WTC11 (cell line): ENCODE measurements at regions not wholly inside any gene's neighbourhood (a gene's known extent, or its start where the extent isn't known, plus 50 kb on each side); places are given as distances from the start of the nearest gene placed in this dataset.

Experiments used
- ATAC-seq: fragments of 200-7000 bp; cut with Tn5 transposase; 2 replicates; pipeline ENCODE4 v1.10.0; 2021; ENCODE audit warnings: mild to moderate bottlenecking, moderate library complexity
- CTCF ChIA-PET: fragments of 300-600 bp; sonication (Branson Sonifier 250); formaldehyde crosslinking; loops from one replicate; lab custom pipeline; 2021; ENCODE audit warnings: antibody characterized with exemption; lab: Charles Lee
- POLR2A ChIA-PET: fragments of 350-600 bp; sonication (Branson Sonifier 250); formaldehyde crosslinking; loops from one replicate; lab custom pipeline; 2021; ENCODE audit warnings: antibody characterized with exemption; lab: Charles Lee
- DNase-seq: peaks from one replicate; pipeline ENCODE4 v3.0.0; 2021; ENCODE audit warnings: low spot score
- H3K27ac Mint-ChIP-seq: 2 replicates; pipeline ENCODE4 v1.8.0; 2021; ENCODE audit warnings: mixed read lengths
- H3K27me3 Mint-ChIP-seq: 2 replicates; pipeline ENCODE4 v1.8.0; 2021; ENCODE audit warnings: low read depth, mild to moderate bottlenecking, moderate library complexity, mixed read lengths
- H3K36me3 Mint-ChIP-seq: 2 replicates; pipeline ENCODE4 v1.8.0; 2021; ENCODE audit warnings: mixed read lengths
- H3K4me1 Mint-ChIP-seq: 2 replicates; pipeline ENCODE4 v1.8.0; 2022; ENCODE audit warnings: mixed read lengths
- H3K4me3 Mint-ChIP-seq: 2 replicates; pipeline ENCODE4 v1.8.0; 2021; ENCODE audit warnings: mild to moderate bottlenecking, moderate library complexity, mixed read lengths
- H3K9me3 Mint-ChIP-seq: 2 replicates; pipeline ENCODE4 v1.8.0; 2021; ENCODE audit warnings: mixed read lengths
- CREM ChIP-seq: sonication (generic); formaldehyde crosslinking; IDR thresholded peaks from 2 replicates; pipeline ENCODE4 v1.8.1; 2022; ENCODE audit warnings: mild to moderate bottlenecking, missing genetic modification reagents, moderate library complexity
- ELF4 ChIP-seq: sonication (generic); formaldehyde crosslinking; IDR thresholded peaks from 2 replicates; pipeline ENCODE4 v1.8.1; 2022; ENCODE audit warnings: low read depth, mild to moderate bottlenecking, moderate library complexity, missing genetic modification reagents
- GABPB1 ChIP-seq: sonication (generic); formaldehyde crosslinking; IDR thresholded peaks from 2 replicates; pipeline ENCODE4 v1.8.1; 2023; ENCODE audit warnings: mild to moderate bottlenecking, missing genetic modification reagents
- MXD4 ChIP-seq: fragments of 250-450 bp; sonication (Bioruptor Pico); IDR thresholded peaks from 2 replicates; pipeline ENCODE4 v1.8.0; 2021; ENCODE audit warnings: mild to moderate bottlenecking, moderate library complexity, borderline replicate concordance
- PRRX2 ChIP-seq: fragments of 250-450 bp; sonication (Bioruptor Pico); IDR thresholded peaks from 2 replicates; pipeline ENCODE4 v1.8.0; 2021; ENCODE audit warnings: mild to moderate bottlenecking
- RORB ChIP-seq: fragments of 250-450 bp; sonication (Bioruptor Pico); IDR thresholded peaks from 2 replicates; pipeline ENCODE4 v1.9.0; 2021; ENCODE audit warnings: mild to moderate bottlenecking
- SMAD3 ChIP-seq: sonication (generic); formaldehyde crosslinking; IDR thresholded peaks from 2 replicates; pipeline ENCODE4 v1.8.0; 2022; ENCODE audit warnings: missing genetic modification reagents, mild to moderate bottlenecking, borderline replicate concordance
- SP1 ChIP-seq: sonication (generic); formaldehyde crosslinking; conservative IDR thresholded peaks from 2 replicates; pipeline ENCODE4 v1.8.1; 2022; ENCODE audit warnings: missing genetic modification reagents
- TF ChIP-seq, protein P1 (sequence below): sonication (generic); formaldehyde crosslinking; IDR thresholded peaks from 2 replicates; pipeline ENCODE4 v1.8.1; 2023; ENCODE audit warnings: mild to moderate bottlenecking, missing genetic modification reagents, moderate library complexity
- TF ChIP-seq, protein P2 (sequence below): fragments of 250-450 bp; sonication (Bioruptor Pico); IDR thresholded peaks from 2 replicates; pipeline ENCODE4 v1.9.0; 2021; ENCODE audit warnings: mild to moderate bottlenecking
- TF ChIP-seq, protein P3 (sequence below): sonication (generic); formaldehyde crosslinking; conservative IDR thresholded peaks from 2 replicates; pipeline ENCODE4 v1.8.1; 2022; ENCODE audit warnings: mild to moderate bottlenecking, missing genetic modification reagents
- TF ChIP-seq, protein P4 (sequence below): sonication (generic); formaldehyde crosslinking; IDR thresholded peaks from 2 replicates; pipeline ENCODE4 v1.8.0; 2022; ENCODE audit warnings: mild to moderate bottlenecking, missing genetic modification reagents
- TF ChIP-seq, protein P5 (sequence below): fragments of 250-450 bp; sonication (Bioruptor Pico); IDR thresholded peaks from 2 replicates; pipeline ENCODE4 v1.8.0; 2021; ENCODE audit warnings: mild to moderate bottlenecking
- TF ChIP-seq, protein P6 (sequence below): sonication (generic); formaldehyde crosslinking; IDR thresholded peaks from 2 replicates; pipeline ENCODE4 v1.8.1; 2023; ENCODE audit warnings: mild to moderate bottlenecking, missing genetic modification reagents
- TF ChIP-seq, protein P7 (sequence below): sonication (generic); formaldehyde crosslinking; IDR thresholded peaks from 2 replicates; pipeline ENCODE4 v1.8.1; 2022; ENCODE audit warnings: mild to moderate bottlenecking, missing genetic modification reagents, moderate library complexity, borderline replicate concordance
- TF ChIP-seq, protein P8 (sequence below): sonication (generic); formaldehyde crosslinking; IDR thresholded peaks from 2 replicates; pipeline ENCODE4 v1.8.1; 2022; ENCODE audit warnings: missing genetic modification reagents, borderline replicate concordance
- TF ChIP-seq, protein P9 (sequence below): fragments of 250-450 bp; sonication (Bioruptor Pico); IDR thresholded peaks from 2 replicates; pipeline ENCODE4 v1.9.0; 2021; ENCODE audit warnings: mild to moderate bottlenecking, borderline replicate concordance

DNA sequence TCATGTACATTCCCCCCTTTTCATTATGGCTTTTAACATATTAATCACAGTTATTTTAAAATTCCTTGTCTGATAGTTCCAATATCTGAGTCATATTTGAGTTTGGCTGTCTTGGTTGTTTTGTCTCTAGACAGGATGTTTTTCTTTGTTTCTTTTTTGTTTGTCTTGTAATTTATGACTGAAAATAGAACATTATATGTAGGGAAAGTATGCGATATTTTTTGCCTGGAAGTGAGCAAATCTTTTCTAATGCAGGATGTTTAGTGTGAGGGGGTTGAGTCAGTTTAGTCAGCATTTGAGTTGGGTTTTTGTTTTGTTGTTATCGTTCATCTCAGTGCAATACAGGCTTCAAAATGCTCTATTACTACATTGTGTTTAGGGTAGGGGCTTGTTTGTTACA, 239.7 kb downstream of the SNAPC1 start:
- Mint-ChIP-seq H3K9me3 (peaks cover 14% of the 10 kb centered on the region), H3K4me1 (peaks cover 9% of the 10 kb centered on the region), H3K27ac (no peak overlapping the region), H3K4me3 (no peak overlapping the region), H3K27me3 (no peaks in the 10 kb centered on the region), H3K36me3 (peaks cover 8% of the 10 kb centered on the region; the same call in 1 of the 2 replicates)
- TF ChIP-seq, protein P1, sequence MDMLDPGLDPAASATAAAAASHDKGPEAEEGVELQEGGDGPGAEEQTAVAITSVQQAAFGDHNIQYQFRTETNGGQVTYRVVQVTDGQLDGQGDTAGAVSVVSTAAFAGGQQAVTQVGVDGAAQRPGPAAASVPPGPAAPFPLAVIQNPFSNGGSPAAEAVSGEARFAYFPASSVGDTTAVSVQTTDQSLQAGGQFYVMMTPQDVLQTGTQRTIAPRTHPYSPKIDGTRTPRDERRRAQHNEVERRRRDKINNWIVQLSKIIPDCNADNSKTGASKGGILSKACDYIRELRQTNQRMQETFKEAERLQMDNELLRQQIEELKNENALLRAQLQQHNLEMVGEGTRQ (CRISPR knock-in tag), result no peak
- TF ChIP-seq, protein P2, sequence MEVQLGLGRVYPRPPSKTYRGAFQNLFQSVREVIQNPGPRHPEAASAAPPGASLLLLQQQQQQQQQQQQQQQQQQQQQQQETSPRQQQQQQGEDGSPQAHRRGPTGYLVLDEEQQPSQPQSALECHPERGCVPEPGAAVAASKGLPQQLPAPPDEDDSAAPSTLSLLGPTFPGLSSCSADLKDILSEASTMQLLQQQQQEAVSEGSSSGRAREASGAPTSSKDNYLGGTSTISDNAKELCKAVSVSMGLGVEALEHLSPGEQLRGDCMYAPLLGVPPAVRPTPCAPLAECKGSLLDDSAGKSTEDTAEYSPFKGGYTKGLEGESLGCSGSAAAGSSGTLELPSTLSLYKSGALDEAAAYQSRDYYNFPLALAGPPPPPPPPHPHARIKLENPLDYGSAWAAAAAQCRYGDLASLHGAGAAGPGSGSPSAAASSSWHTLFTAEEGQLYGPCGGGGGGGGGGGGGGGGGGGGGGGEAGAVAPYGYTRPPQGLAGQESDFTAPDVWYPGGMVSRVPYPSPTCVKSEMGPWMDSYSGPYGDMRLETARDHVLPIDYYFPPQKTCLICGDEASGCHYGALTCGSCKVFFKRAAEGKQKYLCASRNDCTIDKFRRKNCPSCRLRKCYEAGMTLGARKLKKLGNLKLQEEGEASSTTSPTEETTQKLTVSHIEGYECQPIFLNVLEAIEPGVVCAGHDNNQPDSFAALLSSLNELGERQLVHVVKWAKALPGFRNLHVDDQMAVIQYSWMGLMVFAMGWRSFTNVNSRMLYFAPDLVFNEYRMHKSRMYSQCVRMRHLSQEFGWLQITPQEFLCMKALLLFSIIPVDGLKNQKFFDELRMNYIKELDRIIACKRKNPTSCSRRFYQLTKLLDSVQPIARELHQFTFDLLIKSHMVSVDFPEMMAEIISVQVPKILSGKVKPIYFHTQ (CRISPR knock-in tag), result no peak
- TF ChIP-seq MXD4 (CRISPR knock-in tag) (no peak), RORB (CRISPR knock-in tag) (no peak), SMAD3 (CRISPR knock-in tag) (no peak), SP1 (no peak), ELF4 (CRISPR knock-in tag) (no peak), GABPB1 (CRISPR knock-in tag) (no peak), PRRX2 (CRISPR knock-in tag) (no peak), CREM (CRISPR knock-in tag) (no peak)
- TF ChIP-seq, protein P3, sequence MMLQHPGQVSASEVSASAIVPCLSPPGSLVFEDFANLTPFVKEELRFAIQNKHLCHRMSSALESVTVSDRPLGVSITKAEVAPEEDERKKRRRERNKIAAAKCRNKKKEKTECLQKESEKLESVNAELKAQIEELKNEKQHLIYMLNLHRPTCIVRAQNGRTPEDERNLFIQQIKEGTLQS (CRISPR knock-in tag), result no peak
- TF ChIP-seq, protein P4, sequence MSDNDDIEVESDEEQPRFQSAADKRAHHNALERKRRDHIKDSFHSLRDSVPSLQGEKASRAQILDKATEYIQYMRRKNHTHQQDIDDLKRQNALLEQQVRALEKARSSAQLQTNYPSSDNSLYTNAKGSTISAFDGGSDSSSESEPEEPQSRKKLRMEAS (CRISPR knock-in tag), result no peak
- TF ChIP-seq, protein P5, sequence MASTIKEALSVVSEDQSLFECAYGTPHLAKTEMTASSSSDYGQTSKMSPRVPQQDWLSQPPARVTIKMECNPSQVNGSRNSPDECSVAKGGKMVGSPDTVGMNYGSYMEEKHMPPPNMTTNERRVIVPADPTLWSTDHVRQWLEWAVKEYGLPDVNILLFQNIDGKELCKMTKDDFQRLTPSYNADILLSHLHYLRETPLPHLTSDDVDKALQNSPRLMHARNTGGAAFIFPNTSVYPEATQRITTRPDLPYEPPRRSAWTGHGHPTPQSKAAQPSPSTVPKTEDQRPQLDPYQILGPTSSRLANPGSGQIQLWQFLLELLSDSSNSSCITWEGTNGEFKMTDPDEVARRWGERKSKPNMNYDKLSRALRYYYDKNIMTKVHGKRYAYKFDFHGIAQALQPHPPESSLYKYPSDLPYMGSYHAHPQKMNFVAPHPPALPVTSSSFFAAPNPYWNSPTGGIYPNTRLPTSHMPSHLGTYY, result no peak
- TF ChIP-seq, protein P6, sequence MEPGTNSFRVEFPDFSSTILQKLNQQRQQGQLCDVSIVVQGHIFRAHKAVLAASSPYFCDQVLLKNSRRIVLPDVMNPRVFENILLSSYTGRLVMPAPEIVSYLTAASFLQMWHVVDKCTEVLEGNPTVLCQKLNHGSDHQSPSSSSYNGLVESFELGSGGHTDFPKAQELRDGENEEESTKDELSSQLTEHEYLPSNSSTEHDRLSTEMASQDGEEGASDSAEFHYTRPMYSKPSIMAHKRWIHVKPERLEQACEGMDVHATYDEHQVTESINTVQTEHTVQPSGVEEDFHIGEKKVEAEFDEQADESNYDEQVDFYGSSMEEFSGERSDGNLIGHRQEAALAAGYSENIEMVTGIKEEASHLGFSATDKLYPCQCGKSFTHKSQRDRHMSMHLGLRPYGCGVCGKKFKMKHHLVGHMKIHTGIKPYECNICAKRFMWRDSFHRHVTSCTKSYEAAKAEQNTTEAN (CRISPR knock-in tag), result no peak
- TF ChIP-seq, protein P7, sequence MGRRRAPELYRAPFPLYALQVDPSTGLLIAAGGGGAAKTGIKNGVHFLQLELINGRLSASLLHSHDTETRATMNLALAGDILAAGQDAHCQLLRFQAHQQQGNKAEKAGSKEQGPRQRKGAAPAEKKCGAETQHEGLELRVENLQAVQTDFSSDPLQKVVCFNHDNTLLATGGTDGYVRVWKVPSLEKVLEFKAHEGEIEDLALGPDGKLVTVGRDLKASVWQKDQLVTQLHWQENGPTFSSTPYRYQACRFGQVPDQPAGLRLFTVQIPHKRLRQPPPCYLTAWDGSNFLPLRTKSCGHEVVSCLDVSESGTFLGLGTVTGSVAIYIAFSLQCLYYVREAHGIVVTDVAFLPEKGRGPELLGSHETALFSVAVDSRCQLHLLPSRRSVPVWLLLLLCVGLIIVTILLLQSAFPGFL (CRISPR knock-in tag), result no peak
- TF ChIP-seq, protein P8, sequence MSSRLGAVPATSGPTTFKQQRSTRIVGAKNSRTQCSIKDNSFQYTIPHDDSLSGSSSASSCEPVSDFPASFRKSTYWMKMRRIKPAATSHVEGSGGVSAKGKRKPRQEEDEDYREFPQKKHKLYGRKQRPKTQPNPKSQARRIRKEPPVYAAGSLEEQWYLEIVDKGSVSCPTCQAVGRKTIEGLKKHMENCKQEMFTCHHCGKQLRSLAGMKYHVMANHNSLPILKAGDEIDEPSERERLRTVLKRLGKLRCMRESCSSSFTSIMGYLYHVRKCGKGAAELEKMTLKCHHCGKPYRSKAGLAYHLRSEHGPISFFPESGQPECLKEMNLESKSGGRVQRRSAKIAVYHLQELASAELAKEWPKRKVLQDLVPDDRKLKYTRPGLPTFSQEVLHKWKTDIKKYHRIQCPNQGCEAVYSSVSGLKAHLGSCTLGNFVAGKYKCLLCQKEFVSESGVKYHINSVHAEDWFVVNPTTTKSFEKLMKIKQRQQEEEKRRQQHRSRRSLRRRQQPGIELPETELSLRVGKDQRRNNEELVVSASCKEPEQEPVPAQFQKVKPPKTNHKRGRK (CRISPR knock-in tag), result no peak
- TF ChIP-seq, protein P9, sequence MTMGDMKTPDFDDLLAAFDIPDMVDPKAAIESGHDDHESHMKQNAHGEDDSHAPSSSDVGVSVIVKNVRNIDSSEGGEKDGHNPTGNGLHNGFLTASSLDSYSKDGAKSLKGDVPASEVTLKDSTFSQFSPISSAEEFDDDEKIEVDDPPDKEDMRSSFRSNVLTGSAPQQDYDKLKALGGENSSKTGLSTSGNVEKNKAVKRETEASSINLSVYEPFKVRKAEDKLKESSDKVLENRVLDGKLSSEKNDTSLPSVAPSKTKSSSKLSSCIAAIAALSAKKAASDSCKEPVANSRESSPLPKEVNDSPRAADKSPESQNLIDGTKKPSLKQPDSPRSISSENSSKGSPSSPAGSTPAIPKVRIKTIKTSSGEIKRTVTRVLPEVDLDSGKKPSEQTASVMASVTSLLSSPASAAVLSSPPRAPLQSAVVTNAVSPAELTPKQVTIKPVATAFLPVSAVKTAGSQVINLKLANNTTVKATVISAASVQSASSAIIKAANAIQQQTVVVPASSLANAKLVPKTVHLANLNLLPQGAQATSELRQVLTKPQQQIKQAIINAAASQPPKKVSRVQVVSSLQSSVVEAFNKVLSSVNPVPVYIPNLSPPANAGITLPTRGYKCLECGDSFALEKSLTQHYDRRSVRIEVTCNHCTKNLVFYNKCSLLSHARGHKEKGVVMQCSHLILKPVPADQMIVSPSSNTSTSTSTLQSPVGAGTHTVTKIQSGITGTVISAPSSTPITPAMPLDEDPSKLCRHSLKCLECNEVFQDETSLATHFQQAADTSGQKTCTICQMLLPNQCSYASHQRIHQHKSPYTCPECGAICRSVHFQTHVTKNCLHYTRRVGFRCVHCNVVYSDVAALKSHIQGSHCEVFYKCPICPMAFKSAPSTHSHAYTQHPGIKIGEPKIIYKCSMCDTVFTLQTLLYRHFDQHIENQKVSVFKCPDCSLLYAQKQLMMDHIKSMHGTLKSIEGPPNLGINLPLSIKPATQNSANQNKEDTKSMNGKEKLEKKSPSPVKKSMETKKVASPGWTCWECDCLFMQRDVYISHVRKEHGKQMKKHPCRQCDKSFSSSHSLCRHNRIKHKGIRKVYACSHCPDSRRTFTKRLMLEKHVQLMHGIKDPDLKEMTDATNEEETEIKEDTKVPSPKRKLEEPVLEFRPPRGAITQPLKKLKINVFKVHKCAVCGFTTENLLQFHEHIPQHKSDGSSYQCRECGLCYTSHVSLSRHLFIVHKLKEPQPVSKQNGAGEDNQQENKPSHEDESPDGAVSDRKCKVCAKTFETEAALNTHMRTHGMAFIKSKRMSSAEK, result no peak
- ChIA-PET CTCF (no interaction called here), POLR2A (interaction anchor here (1.0 kb wide), 1 partner anchor 11 kb away, joined by 3 read pairs; no protein-coding TSS in a partner anchor)
- ATAC-seq (no peak), DNase-seq (no peak)
